Stimulated activated memory B cell treated with anti-CD40 and anti-IgM and Interleukin-4, amounts not matched to agents 10 μg/mL and 1 μg/mL and 100 μg/mL, for 72 hours (primary cell): ENCODE measurements at regions not wholly inside any gene's neighbourhood (a gene's known extent, or its start where the extent isn't known, plus 50 kb on each side); places are given as distances from the start of the nearest gene placed in this dataset.
A peak's percentile ranks its signal among the peaks of the same experiment; 100 is the strongest.

Source experiments
- ATAC-seq: fragments of 150-1000 bp; cut with Tn5 transposase; 2 replicates; pipeline ENCODE4 v1.10.0; 2021
- H3K27ac Mint-ChIP-seq: one replicate; pipeline ENCODE4 v1.8.0; 2022; ENCODE audit warnings: mild to moderate bottlenecking, mixed read lengths
- H3K27me3 Mint-ChIP-seq: one replicate; pipeline ENCODE4 v1.8.0; 2022; ENCODE audit warnings: mixed read lengths
- H3K36me3 Mint-ChIP-seq: one replicate; pipeline ENCODE4 v1.8.0; 2022; ENCODE audit warnings: mixed read lengths
- H3K4me1 Mint-ChIP-seq: one replicate; pipeline ENCODE4 v1.8.0; 2022; ENCODE audit warnings: mixed read lengths
- H3K4me3 Mint-ChIP-seq: one replicate; pipeline ENCODE4 v1.8.0; 2022; ENCODE audit warnings: mild to moderate bottlenecking, moderate library complexity, mixed read lengths
- H3K9me3 Mint-ChIP-seq: one replicate; pipeline ENCODE4 v1.8.0; 2022; ENCODE audit warnings: mixed read lengths

DNA sequence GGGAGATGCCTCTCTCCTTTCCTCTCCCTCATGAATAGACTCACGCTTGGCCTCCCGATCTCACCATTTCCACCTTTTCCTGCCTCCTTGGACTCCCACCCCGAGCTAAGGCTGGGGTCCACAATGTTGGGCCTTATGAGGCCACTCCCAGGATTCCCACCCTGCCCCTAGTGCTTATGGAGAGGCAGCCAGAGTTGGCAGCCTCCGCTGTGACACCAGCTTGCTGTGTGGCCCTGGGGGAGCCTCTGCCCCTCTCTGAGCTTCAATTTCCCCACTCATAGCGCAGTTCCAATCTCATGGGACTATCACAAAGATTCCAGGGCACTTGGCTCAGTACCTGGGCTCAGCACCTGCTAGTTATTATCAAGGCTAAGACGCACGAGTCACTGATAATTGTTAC is 118.7 kb upstream of the WNT4 start:
- Mint-ChIP-seq H3K27ac (no peak overlapping the region), H3K9me3 (peaks cover 7% of the 10 kb centered on the region), H3K27me3 (peaks cover 32% of the 10 kb centered on the region), H3K4me3 (no peak overlapping the region), H3K4me1 (peaks cover 6% of the 10 kb centered on the region), H3K36me3 (no peaks in the 10 kb centered on the region)
- no peak for ATAC-seq

- Mint-ChIP-seq H3K4me3 (no peak overlapping the region), H3K36me3 (no peaks in the 10 kb centered on the region), H3K9me3 (peaks cover 7% of the 10 kb centered on the region), H3K27me3 (peaks cover 30% of the 10 kb centered on the region), H3K27ac (no peak overlapping the region), H3K4me1 (peaks cover 6% of the 10 kb centered on the region)
- ATAC-seq = no peak
Observed at GRCh38 chr1:22262583-22262982, 119.7 kb upstream of the WNT4 start.

DNA sequence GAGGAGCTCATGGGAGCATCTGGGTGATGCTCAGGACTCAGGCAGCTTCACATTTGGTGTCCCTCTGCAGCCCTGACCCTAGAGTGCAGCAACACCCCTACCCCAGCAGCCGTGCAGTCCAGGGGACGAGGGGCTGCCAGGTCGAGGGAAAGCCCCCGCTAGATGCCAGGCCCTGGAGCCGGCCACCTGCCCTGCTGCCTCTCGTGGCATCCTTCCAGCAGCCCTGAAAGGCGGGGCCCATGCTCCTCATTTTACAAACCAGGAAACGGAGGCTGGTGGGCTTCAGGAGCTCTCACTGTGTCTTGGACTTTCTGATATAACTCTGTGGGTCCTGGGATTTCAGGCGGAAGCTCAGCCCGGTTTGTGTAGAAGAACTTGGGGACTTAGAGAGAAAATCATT is 120.5 kb upstream of the WNT4 start:
- no peak overlapping the region for H3K4me3 Mint-ChIP-seq
- H3K9me3 Mint-ChIP-seq = peaks cover 7% of the 10 kb centered on the region
- no peaks in the 10 kb centered on the region for H3K36me3 Mint-ChIP-seq
- peaks cover 36% of the 10 kb centered on the region for H3K27me3 Mint-ChIP-seq
- H3K4me1 Mint-ChIP-seq = peaks cover 6% of the 10 kb centered on the region
- H3K27ac Mint-ChIP-seq = no peak overlapping the region
- no peak for ATAC-seq

DNA sequence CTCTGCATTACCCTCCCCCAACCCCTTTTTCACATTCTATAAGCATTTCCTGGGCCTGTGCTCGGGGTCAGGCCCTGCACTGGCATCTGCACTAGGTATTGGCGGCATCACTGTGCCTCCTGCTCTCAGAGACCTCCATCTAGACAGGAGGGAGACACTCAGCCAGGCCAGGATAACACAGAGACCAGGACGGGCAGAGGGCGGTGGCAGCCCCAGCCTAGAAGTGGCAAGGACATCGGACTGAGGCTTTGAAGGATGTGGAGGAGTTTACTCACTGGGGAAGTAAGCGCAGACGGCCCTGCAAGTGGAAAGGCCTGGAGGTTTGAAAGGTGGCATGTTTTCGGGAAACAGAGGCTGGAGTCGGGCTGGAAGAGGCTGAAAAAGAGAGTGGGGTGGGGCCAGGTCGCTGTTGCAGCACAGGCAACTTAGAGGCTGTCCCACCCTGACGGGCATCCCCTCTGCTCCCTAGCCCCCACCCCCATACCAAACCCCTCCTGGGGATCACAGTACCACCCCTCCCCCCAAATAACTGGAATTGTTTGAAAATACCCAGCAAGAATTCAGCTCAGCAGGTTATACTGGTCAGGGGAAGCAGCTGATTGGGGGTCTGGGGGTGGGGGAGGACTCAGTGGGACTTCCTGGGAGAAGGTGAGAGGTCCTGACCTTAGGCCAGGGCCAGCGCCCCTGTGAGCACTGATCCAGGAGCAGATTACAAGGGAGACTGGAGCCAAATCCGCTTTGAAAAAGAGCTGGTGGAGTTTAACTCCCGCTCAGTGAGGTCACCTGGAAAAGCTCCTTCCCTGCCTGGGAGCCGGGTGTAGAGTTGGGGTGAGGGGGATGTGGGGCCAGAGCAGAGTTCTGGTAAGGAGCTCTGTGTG is 121.8 kb upstream of the WNT4 start:
- Mint-ChIP-seq H3K27ac (no peak overlapping the region), H3K36me3 (no peaks in the 10 kb centered on the region)
- ATAC-seq = no peak

GRCh38 chr1:22266141-22266540 is 123.2 kb upstream of the WNT4 start:
- Mint-ChIP-seq H3K27me3 (peaks cover 47% of the 10 kb centered on the region), H3K36me3 (no peaks in the 10 kb centered on the region), H3K4me3 (no peak overlapping the region), H3K27ac (no peak overlapping the region), H3K9me3 (no peaks in the 10 kb centered on the region), H3K4me1 (peaks cover 6% of the 10 kb centered on the region)
- no peak for ATAC-seq

More for the DNA sequence above, 121.8 kb upstream of the WNT4 start:
- H3K4me3 Mint-ChIP-seq = no peak overlapping the region
- H3K9me3 Mint-ChIP-seq = peaks cover 7% of the 10 kb centered on the region
- peaks cover 6% of the 10 kb centered on the region for H3K4me1 Mint-ChIP-seq
- H3K27me3 Mint-ChIP-seq = peaks cover 47% of the 10 kb centered on the region

DNA sequence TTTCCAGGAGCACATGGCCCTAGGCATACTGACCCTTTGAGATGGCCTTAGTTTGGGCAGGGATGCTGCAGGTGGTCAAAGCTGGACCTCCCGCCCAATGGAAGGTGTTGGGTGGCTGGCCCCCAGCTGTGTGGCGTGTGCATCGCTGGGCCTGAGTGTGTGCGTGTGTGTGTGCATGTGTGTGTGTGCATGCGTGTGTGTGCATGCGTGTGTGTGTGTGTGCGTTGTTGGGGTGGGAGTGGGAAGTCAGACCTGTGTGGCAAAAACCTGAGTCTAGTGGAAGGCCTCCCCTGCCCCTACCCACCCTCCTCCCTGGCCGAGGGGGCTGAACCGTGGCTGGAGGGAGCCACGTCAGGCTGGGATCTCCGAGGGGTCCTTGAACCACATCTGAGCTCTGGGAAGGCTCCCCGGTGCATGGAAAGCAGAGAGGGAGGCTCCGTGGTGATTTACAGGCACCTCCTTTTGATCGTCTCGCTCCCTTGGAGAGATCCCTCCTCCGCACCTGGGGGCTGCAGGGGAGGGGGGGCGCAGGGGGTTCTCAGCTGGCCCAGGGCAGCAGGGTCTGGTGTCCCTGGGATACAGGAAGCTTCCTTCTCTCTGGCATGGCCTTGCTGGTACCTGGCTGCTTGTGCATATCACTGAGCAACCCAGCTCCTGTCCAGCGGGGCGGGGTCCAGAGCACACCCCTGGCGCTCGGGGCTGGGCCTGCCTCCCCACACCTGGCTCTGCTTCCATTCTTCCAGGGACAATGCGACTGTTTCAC is 124.7 kb upstream of the WNT4 start:
- H3K36me3 Mint-ChIP-seq = no peaks in the 10 kb centered on the region
- no peak for ATAC-seq
- H3K9me3 Mint-ChIP-seq = peaks cover 5% of the 10 kb centered on the region
- peaks cover 56% of the 10 kb centered on the region for H3K27me3 Mint-ChIP-seq
- no peak overlapping the region for H3K4me3 Mint-ChIP-seq
- H3K27ac Mint-ChIP-seq = no peak overlapping the region
- H3K4me1 Mint-ChIP-seq = peaks cover 3% of the 10 kb centered on the region

DNA sequence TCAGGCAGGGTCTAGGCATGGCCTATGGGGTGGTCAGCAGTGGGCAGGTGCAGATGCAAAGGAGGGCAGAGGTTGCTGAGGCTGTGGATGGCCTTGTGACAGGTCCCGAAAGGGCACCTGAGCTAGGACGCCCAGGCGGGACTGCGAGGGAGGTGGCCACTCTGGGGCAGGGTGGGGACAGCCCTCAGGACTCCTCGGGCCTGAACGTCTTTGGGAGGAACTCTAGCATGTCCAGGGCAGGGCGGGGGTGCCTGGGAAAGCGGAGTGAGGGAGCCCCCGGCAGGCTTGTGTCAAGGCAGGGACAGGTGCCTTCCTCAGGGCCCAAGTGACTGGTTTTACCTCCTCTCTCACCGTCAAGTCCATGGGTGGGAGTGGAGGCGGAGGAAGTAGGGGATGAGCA is 125.4 kb upstream of the WNT4 start:
- no peak for ATAC-seq

GRCh38 chr1:22271847-22272801 is 129.2 kb upstream of the WNT4 start:
- H3K4me1 Mint-ChIP-seq = no peaks in the 10 kb centered on the region

More for the DNA sequence above, 125.4 kb upstream of the WNT4 start:
- Mint-ChIP-seq H3K27ac (no peak overlapping the region), H3K36me3 (no peaks in the 10 kb centered on the region), H3K4me3 (no peak overlapping the region), H3K4me1 (no peaks in the 10 kb centered on the region), H3K27me3 (peaks cover 56% of the 10 kb centered on the region), H3K9me3 (peaks cover 5% of the 10 kb centered on the region)

DNA sequence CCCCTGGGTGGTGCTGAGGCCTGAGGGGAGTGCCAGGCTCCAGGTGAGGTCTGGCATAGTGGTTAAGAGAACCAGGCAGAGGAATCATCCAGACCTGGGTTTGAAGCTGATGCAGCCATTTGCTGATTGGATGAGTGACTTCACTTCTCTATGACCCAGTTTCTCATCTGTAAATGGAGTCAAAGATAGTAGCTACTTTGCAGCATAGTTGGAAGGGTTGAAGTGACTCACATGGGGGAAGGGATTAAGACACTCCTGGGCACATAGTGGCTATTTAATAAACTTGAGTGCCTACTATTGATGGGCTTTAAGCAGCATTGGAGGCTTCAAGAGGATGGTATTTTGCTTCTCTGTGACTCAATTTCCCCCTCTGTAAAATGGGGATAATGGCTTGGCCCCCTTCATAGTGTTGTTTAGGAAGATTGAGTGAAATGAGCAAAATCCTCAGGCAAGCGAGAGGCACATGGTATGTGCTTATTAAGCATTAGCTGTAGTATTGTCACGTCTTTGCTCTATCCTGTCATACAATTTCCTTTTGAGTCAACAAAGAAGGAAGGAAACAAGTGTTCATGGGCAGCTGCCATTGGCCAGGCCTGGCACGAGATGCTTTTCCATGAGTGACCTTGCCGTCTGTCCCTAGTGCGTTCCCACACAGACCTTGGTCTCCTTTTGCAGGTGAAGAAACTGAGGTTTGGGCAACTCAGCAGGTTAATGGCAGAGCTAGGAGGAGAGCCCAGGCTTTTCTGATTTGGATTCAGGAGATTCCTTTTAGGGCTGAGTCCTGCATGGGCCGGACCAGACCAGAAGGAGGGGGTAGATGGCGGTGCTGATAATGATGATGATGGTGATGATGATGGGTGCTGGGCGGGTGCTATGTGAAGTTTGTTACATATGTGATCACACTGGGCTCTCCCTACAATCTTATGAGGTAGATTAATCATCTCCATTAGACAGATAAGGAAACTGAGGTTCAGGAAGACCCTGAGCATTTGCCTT is 131.1 kb upstream of the WNT4 start:
- Mint-ChIP-seq H3K9me3 (peaks cover 5% of the 10 kb centered on the region), H3K4me3 (no peak overlapping the region), H3K4me1 (no peaks in the 10 kb centered on the region), H3K27ac (no peak overlapping the region), H3K27me3 (peaks cover 49% of the 10 kb centered on the region), H3K36me3 (peaks cover 2% of the 10 kb centered on the region)
- ATAC-seq = no peak

More at GRCh38 chr1:22271847-22272801, 129.2 kb upstream of the WNT4 start:
- no peak overlapping the region for H3K4me3 Mint-ChIP-seq
- no peak overlapping the region for H3K27ac Mint-ChIP-seq
- H3K27me3 Mint-ChIP-seq = peaks cover 45% of the 10 kb centered on the region
- peak; percentile 13 for ATAC-seq
- no peaks in the 10 kb centered on the region for H3K36me3 Mint-ChIP-seq
- H3K9me3 Mint-ChIP-seq = peaks cover 5% of the 10 kb centered on the region

- no peak overlapping the region for H3K4me3 Mint-ChIP-seq
- H3K27ac Mint-ChIP-seq = no peak overlapping the region
- peaks cover 9% of the 10 kb centered on the region for H3K9me3 Mint-ChIP-seq
- peaks cover 5% of the 10 kb centered on the region for H3K36me3 Mint-ChIP-seq
- H3K4me1 Mint-ChIP-seq = no peaks in the 10 kb centered on the region
- H3K27me3 Mint-ChIP-seq = peaks cover 55% of the 10 kb centered on the region
- no peak for ATAC-seq
Observed at GRCh38 chr1:22275167-22275566, 132.3 kb upstream of the WNT4 start.

GRCh38 chr1:22275626-22276395 is 132.9 kb upstream of the WNT4 start:
- H3K36me3 Mint-ChIP-seq = peaks cover 5% of the 10 kb centered on the region
- H3K4me1 Mint-ChIP-seq = no peaks in the 10 kb centered on the region
- H3K27me3 Mint-ChIP-seq = peaks cover 61% of the 10 kb centered on the region
- no peak overlapping the region for H3K4me3 Mint-ChIP-seq
- peaks cover 12% of the 10 kb centered on the region for H3K9me3 Mint-ChIP-seq
- H3K27ac Mint-ChIP-seq = no peak overlapping the region
- ATAC-seq = peak; percentile 52

DNA sequence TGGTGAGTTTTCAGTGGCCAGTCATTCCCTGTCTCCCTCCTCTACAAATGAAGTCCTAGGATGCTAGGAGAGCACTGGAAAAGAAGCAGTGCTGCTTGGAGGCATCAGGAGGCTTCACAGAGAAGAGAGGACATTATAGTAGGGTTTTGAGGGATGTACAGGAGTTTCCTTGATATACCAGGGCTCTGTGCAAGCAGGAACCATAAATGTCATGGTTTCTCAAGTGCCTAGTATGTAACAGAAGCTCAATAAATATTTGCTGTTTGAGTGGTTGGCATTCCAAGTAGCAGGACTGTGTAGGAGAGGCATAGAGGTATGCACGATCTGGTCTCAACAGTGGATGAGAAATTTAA is 133.5 kb upstream of the WNT4 start:
- H3K27ac Mint-ChIP-seq = no peak overlapping the region
- ATAC-seq = no peak
- H3K27me3 Mint-ChIP-seq = peaks cover 66% of the 10 kb centered on the region
- H3K4me3 Mint-ChIP-seq = no peak overlapping the region
- peaks cover 12% of the 10 kb centered on the region for H3K9me3 Mint-ChIP-seq
- peaks cover 5% of the 10 kb centered on the region for H3K36me3 Mint-ChIP-seq
- H3K4me1 Mint-ChIP-seq = no peaks in the 10 kb centered on the region

- Mint-ChIP-seq H3K36me3 (peaks cover 5% of the 10 kb centered on the region), H3K4me1 (no peaks in the 10 kb centered on the region), H3K27me3 (peaks cover 70% of the 10 kb centered on the region), H3K27ac (no peak overlapping the region), H3K4me3 (no peak overlapping the region), H3K9me3 (peaks cover 7% of the 10 kb centered on the region)
- no peak for ATAC-seq
Observed at GRCh38 chr1:22277662-22278061, 134.8 kb upstream of the WNT4 start.
